ENCODE measurements at regions not wholly inside any gene's neighbourhood (a gene's known extent, or its start where the extent isn't known, plus 50 kb on each side); places are given as distances from the start of the nearest gene placed in this dataset.
A peak's percentile ranks its signal among the peaks of the same experiment; 100 is the strongest.

DNA sequence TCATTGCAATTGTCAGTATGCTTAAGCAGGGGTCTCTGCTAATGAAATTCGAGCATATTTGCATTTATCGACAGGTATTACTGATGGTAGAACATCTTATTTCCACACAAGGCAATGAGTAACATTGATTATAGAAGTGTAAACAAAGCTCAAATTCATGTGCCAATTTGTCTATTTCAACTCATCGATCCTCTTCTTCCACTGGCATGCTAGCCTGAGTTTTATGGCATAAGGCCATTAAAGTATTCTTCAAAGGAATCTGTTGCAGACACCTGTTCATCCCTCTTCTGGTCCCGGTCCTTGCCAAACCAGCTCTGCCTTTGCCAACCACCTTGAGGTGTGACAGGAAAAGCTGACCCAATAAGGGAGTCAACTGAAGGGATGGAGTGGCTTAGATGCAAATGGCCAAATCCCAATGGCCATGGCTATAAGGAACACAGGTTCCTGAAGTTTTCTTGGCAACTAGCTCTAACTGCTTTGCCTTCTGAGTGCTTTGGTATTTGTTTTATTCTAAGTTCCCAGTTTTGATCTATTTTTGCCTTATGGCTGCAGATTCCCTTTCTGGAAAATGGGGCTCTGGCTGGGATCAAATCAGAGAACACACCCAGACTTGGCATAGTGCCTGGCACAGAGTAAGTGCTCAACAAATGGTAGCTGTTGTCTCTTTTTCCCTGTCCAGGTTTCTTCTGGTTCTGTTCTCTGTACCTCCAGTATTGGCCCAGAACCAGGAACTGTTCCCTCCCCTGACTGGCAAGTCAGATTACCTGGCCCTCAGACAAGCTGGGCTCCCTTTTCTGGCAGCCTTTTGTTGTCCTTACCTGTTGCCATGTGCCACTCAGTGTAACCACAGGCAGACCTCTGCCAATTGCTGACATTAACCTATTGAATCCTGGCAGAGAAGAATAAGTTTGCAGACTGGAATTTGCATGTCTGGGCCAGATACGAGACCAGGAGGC is 63.1 kb downstream of the RTL9 start:
- DNase-seq, result no peak
- Histone ChIP-seq H3K9me3 (replicated peaks) (no peaks in the 10 kb centered on the region), H3K36me3 (no peaks in the 10 kb centered on the region)

DNA sequence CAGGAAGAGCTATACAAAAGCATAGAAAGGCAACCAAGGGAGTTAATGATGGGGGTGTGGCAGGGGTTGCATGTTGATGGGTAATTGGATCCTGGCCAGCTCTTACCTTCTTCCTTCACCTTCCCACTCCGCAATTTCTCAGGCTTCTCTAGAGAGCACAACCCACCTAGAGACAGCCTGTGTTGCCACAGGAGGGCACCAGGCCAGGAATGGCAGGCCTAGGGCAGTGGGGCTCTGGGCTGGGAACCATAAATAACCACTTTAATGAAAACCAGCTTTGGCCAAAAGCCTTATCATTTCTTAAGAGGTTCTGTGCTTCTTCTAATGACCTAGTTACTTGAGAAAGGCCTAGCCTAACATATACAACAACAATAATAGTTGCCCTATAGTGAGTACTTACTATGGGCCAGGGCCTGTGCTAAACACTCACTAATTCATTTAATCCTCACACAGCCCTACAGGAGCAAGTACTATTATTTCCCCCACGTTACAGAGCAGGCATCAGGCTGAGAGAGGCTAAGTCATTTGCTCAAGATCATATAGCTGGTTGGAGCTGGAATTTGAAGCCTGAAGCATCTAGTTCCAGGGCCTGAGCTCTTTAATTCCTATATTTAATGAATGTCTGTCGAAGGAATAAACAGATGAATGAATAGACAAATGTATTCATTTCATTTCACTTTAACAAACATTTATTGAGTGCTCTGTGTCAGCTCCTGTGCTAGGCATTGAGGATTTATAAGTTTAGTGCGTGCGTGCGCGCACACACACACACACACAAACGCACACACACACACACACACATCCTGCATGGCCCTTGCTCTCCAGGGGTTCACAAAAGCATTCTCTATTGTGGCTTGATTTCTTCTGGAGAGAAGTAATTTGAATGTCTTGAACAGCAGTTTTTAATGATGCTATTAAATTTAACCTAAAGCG is 66.8 kb downstream of the RTL9 start:
- Histone ChIP-seq H3K9me3 (replicated peaks) (no peaks in the 10 kb centered on the region), H3K36me3 (no peaks in the 10 kb centered on the region), H3K27me3 (no peaks in the 10 kb centered on the region), H3K27ac (no peak overlapping the region), H3K4me3 (no peak overlapping the region), H3K4me1 (peaks cover 33% of the 10 kb centered on the region)
- DNase-seq, result no peak

More for the DNA sequence above, 63.1 kb downstream of the RTL9 start:
- H3K27ac ChIP-seq, result peak overlapping the region; percentile 59
- no peak overlapping the region for H3K4me3 ChIP-seq
- peaks cover 33% of the 10 kb centered on the region for H3K4me1 ChIP-seq
- no peaks in the 10 kb centered on the region for H3K27me3 ChIP-seq

DNA sequence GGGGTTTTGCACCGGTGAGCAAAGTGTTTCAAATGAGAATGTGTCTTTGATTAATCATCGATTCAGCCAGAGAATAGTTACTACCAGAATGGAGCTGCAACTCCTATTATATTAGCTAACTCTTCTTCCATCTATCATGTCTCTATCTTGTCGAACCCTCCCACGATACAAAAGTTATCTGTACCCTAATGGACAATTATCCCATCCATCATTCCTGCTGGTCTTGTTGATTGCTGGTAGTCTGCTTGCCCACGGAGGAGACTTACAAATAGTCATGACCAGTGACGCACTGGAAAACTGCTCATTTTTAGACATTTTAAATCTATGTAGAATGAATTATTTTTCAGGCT is 67.5 kb downstream of the RTL9 start:
- Histone ChIP-seq H3K27me3 (no peaks in the 10 kb centered on the region), H3K9me3 (replicated peaks) (no peaks in the 10 kb centered on the region), H3K4me1 (peaks cover 31% of the 10 kb centered on the region), H3K36me3 (no peaks in the 10 kb centered on the region), H3K4me3 (no peak overlapping the region), H3K27ac (no peak overlapping the region)
- DNase-seq, result no peak

DNA sequence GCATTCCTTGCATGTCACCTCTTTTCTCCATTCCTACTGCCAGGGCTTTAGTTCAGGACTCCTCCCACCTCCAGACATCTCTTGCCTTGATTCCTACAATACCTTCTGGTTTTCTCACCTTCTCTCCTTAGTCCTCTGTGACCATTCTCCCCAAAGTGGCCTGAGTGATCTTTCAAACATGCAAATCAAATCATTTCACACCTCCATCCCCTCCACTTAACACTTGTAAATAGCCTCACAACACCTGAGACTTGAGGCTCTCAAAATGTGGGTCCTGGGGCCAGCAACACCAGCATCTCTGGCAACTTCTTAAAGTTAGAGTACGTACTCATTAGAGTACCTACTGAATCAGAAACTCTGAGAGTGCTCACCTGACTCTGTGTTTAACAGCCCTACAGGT is 68.4 kb downstream of the RTL9 start:
- Histone ChIP-seq H3K4me3 (no peak overlapping the region), H3K4me1 (peaks cover 32% of the 10 kb centered on the region), H3K9me3 (replicated peaks) (no peaks in the 10 kb centered on the region), H3K27me3 (no peaks in the 10 kb centered on the region), H3K27ac (no peak overlapping the region), H3K36me3 (no peaks in the 10 kb centered on the region)
- DNase-seq, result no peak

DNA sequence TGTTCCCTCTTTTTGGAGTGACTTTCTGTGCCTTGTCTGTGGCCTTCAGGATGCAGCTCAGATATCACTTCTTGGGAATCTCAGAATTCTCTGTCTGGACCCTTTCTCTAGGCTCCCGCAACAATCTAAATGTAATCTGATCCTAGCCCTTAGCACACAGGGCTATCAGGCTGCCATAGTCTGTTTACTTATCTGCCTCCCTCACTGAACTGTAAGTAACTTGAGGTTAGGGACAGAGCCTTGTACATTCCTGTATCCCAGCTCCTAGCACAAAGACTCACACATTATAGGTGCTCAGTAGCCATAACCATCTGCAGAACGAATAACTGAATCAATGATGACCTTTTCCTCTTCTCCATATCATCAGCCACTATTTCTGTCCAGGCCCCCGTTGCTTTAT is 69.5 kb downstream of the RTL9 start:
- peak in 1 of 2 experiments; percentile 57 for DNase-seq
- no peaks in the 10 kb centered on the region for H3K9me3 ChIP-seq (replicated peaks)
- H3K4me3 ChIP-seq, result no peak overlapping the region
- H3K4me1 ChIP-seq, result peaks cover 34% of the 10 kb centered on the region
- no peaks in the 10 kb centered on the region for H3K36me3 ChIP-seq
- no peak overlapping the region for H3K27ac ChIP-seq
- no peaks in the 10 kb centered on the region for H3K27me3 ChIP-seq

DNA sequence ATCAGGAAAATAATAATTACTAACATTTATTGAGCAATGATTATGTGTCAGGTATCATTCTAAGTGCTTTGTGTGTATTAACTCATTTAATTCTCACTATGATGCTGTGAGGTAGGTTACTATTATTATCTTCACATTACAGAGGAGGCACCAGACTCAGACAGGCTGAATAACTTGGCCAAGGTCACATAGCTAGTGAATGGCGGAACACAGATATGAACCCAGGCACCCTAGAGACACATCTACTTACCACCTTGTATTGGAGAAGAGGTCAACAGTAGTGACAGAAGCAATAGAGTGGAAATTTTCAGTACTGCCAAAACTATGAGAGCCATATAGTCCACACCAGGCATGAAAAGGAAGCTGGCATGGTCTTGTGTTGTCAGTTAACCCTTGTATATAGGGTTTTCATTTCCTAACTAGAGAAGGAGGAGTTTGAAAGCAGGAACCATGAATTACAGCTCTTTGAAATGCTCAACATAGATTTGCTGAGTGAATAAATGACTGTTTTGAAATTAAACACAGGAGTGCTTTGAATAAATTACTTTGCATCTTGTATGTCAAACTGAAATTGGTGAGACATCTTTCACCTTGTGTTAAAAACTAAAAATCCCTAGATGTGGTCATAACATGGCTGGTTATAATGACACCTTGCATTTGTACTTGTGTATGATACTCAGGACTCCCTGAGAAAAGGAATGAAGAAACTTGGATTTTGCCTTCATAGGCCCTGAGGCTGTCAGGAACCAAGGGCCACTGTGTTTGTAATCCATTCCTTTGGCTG is 71.8 kb downstream of the RTL9 start:
- no peak overlapping the region for H3K4me3 ChIP-seq
- no peaks in the 10 kb centered on the region for H3K36me3 ChIP-seq
- H3K4me1 ChIP-seq, result peaks cover 47% of the 10 kb centered on the region
- DNase-seq, result no peak
- H3K9me3 ChIP-seq (replicated peaks), result no peaks in the 10 kb centered on the region
- no peak overlapping the region for H3K27ac ChIP-seq
- no peaks in the 10 kb centered on the region for H3K27me3 ChIP-seq

DNA sequence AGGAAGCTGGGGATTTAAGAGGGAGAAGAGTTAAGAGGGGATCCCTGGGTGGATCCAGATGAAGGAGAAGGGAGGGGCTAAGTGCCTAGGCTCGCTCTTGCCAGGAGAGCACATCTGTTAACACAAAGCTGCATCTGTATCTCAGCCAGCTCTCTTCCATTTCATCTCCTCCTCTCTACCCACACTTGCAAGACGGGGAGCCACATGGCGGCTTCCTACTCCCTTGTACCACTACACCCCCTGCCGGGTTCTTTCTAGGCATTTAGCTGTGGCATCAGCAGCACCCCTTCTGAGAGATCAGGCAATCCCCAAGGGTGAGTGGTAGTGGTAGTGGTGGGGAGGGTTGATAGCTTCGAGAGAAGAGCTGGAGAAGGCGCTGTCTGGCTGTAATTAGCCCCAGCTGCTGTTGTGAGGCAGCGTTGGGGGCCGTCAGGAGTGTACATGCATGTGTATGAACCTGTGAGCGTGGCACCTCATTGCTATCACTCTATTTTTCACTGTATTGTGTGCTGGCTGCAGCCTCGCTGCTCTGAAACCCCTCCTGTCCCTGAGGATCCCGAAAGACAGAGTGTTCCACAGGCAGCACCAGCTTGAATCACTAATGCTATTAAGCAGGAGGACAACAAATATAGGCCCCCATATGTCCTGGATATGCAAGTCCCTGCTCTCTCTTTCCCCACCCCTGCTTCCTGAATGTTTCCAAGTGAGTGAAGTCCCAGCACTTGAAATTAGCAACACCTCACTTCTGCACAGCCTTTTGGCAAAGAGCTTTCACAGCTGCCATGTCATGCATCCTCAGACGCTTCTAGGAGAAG is 73.7 kb downstream of the RTL9 start:
- H3K4me1 ChIP-seq, result peaks cover 54% of the 10 kb centered on the region
- peak; percentile 38 to 62 for DNase-seq
- H3K4me3 ChIP-seq, result peak overlapping the region; percentile 10
- H3K36me3 ChIP-seq, result no peaks in the 10 kb centered on the region
- H3K27ac ChIP-seq, result peak overlapping the region; percentile 83
- H3K27me3 ChIP-seq, result no peaks in the 10 kb centered on the region
- H3K9me3 ChIP-seq (replicated peaks), result no peaks in the 10 kb centered on the region

DNA sequence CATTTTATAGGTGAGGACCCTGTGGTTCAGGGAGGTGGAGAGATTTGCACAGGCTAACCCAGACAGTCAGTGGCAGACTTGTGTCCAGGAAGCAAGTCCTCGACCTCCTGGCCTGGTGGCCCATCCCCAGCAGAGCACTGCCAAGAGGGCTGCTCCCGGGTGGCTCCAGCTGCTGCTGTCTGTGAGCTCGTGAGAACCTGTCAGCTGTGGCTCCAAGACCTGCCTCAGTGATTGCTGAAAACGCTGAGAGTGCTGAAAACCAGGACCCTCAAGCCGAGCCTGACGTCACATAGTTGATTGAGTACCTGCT is 74.2 kb downstream of the RTL9 start:
- H3K27me3 ChIP-seq, result no peaks in the 10 kb centered on the region
- DNase-seq, result peak; percentile 83 to 86
- no peaks in the 10 kb centered on the region for H3K36me3 ChIP-seq
- H3K9me3 ChIP-seq (replicated peaks), result no peaks in the 10 kb centered on the region
- H3K4me3 ChIP-seq, result no peak overlapping the region; the same call in 1 of the 2 replicates
- peak overlapping the region; percentile 83 for H3K27ac ChIP-seq
- H3K4me1 ChIP-seq, result peaks cover 51% of the 10 kb centered on the region

DNA sequence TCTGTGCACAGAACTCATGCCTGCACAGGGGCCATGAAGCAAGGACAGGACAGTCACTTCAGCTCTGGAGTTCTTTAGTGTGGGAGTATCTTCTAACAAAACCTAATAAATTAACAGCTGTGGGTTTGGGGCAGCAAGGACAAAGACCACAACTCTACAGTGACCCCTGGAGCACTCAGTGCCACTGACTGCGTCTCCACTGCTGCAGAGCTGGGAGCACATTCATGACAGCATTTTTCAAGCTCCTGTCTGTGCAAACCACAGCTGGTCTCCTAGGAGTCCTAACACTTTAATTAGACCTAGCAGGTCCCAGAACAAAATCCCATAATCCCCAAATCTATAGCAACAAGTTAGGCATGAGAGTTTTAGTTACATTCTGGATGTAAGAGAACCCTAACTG is 76.5 kb downstream of the RTL9 start:
- Histone ChIP-seq H3K4me1 (peaks cover 42% of the 10 kb centered on the region), H3K36me3 (no peaks in the 10 kb centered on the region), H3K9me3 (replicated peaks) (no peaks in the 10 kb centered on the region), H3K27me3 (no peaks in the 10 kb centered on the region), H3K27ac (no peak overlapping the region), H3K4me3 (no peak overlapping the region)
- peak; percentile 51 to 74 for DNase-seq

DNA sequence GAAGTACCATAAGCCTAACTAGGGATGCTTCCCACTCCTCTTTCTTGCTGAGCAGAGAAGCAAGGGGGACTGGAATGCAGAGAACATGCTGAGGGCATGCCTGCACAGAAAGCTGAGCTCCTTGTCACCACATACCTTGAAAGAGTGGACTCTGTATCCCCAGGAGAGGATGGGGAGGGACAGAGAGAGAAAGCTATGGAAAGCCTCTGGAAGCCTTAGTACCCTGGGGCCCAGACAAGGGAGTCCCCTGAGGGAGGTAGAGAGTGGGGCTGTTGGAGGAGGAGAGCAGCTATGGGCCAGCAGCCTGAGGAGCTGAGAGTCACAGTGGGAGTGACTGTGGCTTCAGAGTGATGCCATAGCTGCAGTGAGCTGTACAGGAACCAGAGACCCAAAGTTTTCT is 77.9 kb downstream of the RTL9 start:
- DNase-seq, result no peak
- peaks cover 36% of the 10 kb centered on the region for H3K4me1 ChIP-seq
- no peaks in the 10 kb centered on the region for H3K27me3 ChIP-seq
- H3K4me3 ChIP-seq, result no peak overlapping the region
- H3K9me3 ChIP-seq (replicated peaks), result no peaks in the 10 kb centered on the region
- no peak overlapping the region for H3K27ac ChIP-seq
- no peaks in the 10 kb centered on the region for H3K36me3 ChIP-seq

DNA sequence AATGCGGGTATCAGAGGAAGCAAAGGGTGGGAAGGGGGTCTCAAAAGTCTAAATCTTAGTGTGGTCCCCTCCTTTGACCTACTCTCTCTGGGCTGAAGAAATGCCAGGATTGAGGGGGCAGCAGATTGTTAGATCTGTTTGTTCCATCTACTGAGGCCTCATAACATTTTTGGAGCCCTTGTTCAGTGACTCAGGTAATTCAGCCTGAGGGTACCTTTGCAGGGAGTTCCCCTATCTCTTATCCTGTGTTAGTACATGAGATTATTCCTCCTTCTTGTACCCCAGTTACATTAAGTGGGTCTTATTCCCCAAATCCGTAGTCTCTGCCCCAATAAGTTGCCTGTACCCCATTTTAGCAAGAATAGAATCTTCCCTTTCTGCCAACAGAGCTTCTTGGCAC is 79.0 kb downstream of the RTL9 start:
- Histone ChIP-seq H3K36me3 (no peaks in the 10 kb centered on the region), H3K4me3 (no peak overlapping the region), H3K27me3 (no peaks in the 10 kb centered on the region), H3K27ac (no peak overlapping the region), H3K4me1 (peaks cover 24% of the 10 kb centered on the region), H3K9me3 (replicated peaks) (no peaks in the 10 kb centered on the region)
- DNase-seq, result no peak

DNA sequence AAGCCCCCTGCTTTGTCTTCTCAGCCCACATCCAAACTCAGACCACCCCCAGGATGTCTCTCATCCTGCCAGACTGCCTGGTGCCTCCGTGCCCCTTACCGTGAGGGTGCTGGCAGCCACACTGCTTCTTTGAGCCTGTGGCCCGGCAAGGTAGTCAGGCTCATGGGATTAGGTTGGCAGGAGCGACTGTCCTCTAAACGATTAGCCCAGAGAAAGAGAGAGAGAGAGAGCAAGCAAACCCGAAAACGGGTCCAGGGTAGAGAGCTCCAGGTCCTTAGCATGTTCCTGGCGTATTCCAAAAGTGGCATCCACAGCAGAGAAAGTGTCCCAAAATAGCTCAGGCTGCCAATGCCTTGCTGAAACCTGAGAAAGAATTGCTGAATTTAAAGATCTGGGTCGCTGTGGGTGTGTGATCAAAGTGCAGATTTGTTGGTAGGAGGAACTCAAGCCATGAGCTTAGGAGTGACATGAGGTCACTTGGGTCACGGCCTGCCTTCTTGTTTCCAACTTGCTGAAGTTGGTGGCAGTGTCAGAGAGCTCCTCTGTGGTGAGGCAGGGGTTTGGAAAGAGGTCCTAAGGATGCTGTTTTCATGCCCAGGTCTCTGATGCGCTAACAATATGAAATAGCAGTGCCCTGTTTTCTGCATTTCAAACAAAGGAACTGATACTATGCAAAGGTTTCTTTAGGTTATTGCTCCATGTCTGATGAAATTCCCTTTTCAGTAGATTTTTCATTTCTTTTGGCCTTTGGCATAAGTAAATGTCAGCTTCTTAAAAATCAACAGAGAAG is 81.6 kb downstream of the RTL9 start:
- H3K27ac ChIP-seq, result no peak overlapping the region
- H3K36me3 ChIP-seq, result no peaks in the 10 kb centered on the region
- no peaks in the 10 kb centered on the region for H3K9me3 ChIP-seq (replicated peaks)
- no peaks in the 10 kb centered on the region for H3K27me3 ChIP-seq
- H3K4me3 ChIP-seq, result no peak overlapping the region
- DNase-seq, result no peak
- peaks cover 10% of the 10 kb centered on the region for H3K4me1 ChIP-seq

DNA sequence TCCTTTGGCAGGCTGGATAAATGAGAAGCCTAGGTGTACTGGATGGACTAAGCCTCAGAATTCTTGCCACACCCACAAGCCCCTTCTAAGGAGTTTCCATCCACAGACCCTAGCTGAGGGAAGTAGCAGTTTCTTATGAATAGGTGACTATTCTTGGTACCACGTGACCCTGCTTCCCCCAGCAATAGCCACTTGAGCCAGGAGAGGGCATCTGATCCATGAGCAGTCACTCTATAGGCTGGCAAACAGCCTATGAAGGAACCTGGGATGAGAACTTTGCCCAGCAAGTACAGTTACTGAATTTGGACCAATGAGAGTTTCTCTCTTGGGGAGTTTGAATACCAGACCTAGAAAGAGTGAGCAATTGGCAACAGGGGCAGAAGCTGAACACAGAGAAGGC is 84.0 kb downstream of the RTL9 start:
- no peaks in the 10 kb centered on the region for H3K4me1 ChIP-seq
- no peak overlapping the region for H3K27ac ChIP-seq
- no peaks in the 10 kb centered on the region for H3K27me3 ChIP-seq
- H3K36me3 ChIP-seq, result no peaks in the 10 kb centered on the region
- DNase-seq, result peak; percentile 59 to 75
- H3K9me3 ChIP-seq (replicated peaks), result no peaks in the 10 kb centered on the region
- no peak overlapping the region for H3K4me3 ChIP-seq
